Mucosa of descending colon (tissue), 3 donors: ENCODE measurements at regions not wholly inside any gene's neighbourhood (a gene's known extent, or its start where the extent isn't known, plus 50 kb on each side); places are given as distances from the start of the nearest gene placed in this dataset.

Source experiments
- ATAC-seq: fragments of 200-7000 bp; cut with Tn5 transposase; one replicate; pipeline ENCODE4 v1.9.1; 2020; ENCODE audit warnings: mild to moderate bottlenecking, moderate library complexity
- DNase-seq, 3 donors: peaks; one replicate each; pipeline ENCODE4 v3.0.0-alpha.2; 2020
- H3K36me3 ChIP-seq: fragments of 200-600 bp; one replicate; pipeline ENCODE4 v1.8.0; 2021; ENCODE audit warnings: low read depth, mild to moderate bottlenecking
- H3K4me1 ChIP-seq: fragments of 200-600 bp; one replicate; pipeline ENCODE4 v1.8.0; 2021; ENCODE audit warnings: low read depth, mild to moderate bottlenecking
- H3K4me3 ChIP-seq: fragments of 200-600 bp; one replicate; pipeline ENCODE4 v1.8.0; 2021; ENCODE audit warnings: mild to moderate bottlenecking
- H3K9me3 ChIP-seq: fragments of 200-600 bp; one replicate; pipeline ENCODE4 v1.8.0; 2021; ENCODE audit warnings: mild to moderate bottlenecking
- intact Hi-C, 2 donors: fragments of 100-400 bp; cut with DNase I in 1 of 2; cut with micrococcal nuclease in 1 of 2; formaldehyde crosslinking; loops; one replicate each; pipeline versions ENCODE4 v1.11.0 to v1.11.1; 2022; cut with DNase I, micrococcal nuclease
- TF ChIP-seq, protein P1 (sequence below): fragments of 200-600 bp; IDR thresholded peaks from one replicate; pipeline ENCODE4 v1.8.0; 2022; ENCODE audit warnings: antibody characterized with exemption, mild to moderate bottlenecking
- donor health status: DM: no; HTN: no; CAD: no; lungs with moderate emphysema.
- donor health status: DM: no; HTN: no; CAD: no.
- donor health status: DM: no; HTN: yes; CAD: no.

DNA sequence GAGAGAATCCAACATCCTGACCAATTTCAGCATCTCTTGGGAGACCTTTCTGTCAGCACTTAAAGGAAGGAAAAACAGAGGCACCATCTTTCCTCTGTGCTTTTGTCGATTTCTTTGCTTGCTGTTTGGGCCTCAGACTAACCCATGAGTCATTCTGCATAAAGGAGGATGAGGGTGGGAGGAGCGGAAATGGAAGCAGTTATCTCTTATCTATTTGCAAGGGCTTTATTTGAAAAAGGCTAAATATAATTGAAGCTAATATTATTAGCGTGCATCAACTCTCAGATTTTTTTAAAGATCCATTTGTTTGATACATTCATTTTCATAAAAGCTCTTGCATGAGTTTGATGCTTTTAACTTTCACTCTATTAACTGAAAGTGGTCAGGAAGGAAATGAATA, 72.9 kb downstream of the ZNF622 start:
- Histone ChIP-seq H3K4me1 (no peaks in the 10 kb centered on the region), H3K36me3 (no peaks in the 10 kb centered on the region), H3K4me3 (no peak overlapping the region), H3K9me3 (no peaks in the 10 kb centered on the region)
- intact Hi-C loops: no loop called here
- TF ChIP-seq, protein P1, sequence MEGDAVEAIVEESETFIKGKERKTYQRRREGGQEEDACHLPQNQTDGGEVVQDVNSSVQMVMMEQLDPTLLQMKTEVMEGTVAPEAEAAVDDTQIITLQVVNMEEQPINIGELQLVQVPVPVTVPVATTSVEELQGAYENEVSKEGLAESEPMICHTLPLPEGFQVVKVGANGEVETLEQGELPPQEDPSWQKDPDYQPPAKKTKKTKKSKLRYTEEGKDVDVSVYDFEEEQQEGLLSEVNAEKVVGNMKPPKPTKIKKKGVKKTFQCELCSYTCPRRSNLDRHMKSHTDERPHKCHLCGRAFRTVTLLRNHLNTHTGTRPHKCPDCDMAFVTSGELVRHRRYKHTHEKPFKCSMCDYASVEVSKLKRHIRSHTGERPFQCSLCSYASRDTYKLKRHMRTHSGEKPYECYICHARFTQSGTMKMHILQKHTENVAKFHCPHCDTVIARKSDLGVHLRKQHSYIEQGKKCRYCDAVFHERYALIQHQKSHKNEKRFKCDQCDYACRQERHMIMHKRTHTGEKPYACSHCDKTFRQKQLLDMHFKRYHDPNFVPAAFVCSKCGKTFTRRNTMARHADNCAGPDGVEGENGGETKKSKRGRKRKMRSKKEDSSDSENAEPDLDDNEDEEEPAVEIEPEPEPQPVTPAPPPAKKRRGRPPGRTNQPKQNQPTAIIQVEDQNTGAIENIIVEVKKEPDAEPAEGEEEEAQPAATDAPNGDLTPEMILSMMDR: no peak
- no peak for DNase-seq
- ATAC-seq: no peak

DNA sequence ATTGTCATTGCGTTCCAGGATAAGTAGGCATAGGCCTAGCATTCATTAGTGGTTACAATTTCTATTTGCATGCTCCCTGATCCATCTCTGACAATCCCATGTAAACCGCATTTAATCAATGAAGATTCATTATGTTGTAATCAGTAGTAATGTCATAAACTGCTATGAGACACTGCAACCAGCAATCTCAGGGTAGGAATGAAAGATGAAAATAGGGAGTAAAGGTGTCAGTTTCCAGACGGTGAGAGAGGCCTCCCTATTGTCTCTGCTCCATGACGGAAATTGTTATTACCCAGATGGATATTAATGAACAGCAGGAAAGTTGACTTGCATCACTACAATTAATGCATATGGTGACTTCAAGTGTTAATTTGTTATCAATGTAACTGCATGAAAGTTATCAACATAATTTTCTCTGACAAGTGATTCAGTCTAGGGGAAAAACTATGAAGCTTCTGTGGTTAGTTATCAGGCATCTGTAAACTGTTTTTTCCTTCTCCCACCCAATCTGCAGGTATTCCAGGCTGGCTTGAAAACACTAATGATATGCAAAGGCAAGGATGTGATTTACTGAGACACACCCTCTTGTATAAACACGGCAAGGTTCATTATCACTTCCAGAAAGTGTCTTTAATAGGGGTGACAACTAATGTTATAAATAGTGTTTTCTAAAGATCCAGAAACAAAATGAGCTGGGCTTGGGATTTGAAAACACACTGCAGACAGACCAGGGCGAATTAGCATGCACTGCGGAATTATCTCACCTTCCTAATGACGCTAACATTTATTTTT, 73.5 kb downstream of the ZNF622 start:
- intact Hi-C loops: no loop called here
- TF ChIP-seq, protein P1: no peak
- DNase-seq (no peak), ATAC-seq (no peak)
- Histone ChIP-seq H3K4me1 (no peaks in the 10 kb centered on the region), H3K36me3 (no peaks in the 10 kb centered on the region), H3K4me3 (no peak overlapping the region), H3K9me3 (no peaks in the 10 kb centered on the region)

DNA sequence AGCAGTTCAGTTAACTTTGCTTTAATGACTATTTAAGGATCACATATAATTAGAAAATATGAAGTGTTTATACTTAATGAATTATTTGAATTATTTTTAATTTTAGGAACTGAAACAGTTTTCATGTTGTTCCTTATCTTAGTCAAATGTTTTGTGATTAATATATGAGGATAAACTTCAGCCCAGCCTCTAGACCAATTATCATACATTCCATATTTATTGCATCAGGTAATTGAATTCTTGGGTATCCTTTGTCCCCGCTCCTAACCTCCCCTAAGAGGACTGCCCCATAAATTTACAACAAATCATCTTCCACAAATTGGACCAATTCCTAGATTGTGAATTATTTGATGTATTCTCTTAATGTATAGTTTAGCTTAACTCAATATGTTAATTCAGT, 74.8 kb downstream of the ZNF622 start:
- no peak for ATAC-seq
- Histone ChIP-seq H3K4me1 (no peaks in the 10 kb centered on the region), H3K36me3 (no peaks in the 10 kb centered on the region), H3K4me3 (no peak overlapping the region), H3K9me3 (no peaks in the 10 kb centered on the region)
- TF ChIP-seq, protein P1: no peak
- DNase-seq: no peak
- intact Hi-C loops: no loop called here

DNA sequence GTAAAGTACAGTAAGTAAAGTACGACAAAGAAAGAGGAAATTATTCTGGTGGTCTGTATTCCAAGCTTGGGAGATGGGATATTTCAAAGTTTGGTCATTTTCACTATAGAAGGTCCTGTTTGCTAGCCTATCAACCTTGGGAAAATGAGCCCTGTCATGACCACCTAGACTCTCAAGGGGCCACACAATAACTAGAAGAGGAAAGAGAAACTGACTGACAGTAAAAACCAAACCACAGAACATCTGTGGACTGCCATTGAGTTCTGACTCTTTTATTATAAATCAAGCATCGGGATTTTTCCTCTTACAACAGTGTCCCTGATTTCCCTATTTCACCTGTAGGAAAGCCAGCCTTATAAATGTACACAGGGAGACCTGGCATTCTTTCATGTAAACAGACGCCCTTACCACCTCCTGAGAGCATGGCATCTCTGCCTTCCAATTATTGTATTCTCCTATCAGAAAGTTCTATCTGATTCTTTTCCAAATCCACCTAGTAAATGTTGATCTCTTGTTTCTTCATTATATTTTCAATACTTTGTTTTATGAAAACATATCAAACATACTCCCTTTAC, 80.0 kb downstream of the ZNF622 start:
- Histone ChIP-seq H3K4me3 (no peak overlapping the region), H3K36me3 (no peaks in the 10 kb centered on the region), H3K4me1 (no peaks in the 10 kb centered on the region), H3K9me3 (no peaks in the 10 kb centered on the region)
- ATAC-seq (no peak), DNase-seq (no peak)
- TF ChIP-seq, protein P1: no peak
- intact Hi-C loops: no loop called here

DNA sequence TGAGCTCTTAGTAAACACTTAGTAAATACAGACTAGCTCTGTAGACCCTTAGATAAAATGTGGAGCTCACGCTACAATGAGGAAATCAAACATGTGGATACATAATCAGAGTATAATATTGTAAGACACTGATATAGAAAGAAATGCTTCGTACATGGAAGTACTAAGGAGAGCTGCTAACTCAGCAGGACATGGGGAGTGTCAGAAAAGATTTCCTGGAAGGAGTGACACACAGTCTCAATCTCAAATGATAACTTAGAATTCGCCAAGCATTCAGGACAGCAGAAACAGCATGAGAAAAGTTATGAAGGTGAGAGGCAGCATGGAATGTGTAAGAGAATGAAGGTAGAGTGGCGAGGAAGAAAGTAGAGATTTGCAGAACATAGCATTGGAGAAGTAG, 80.8 kb downstream of the ZNF622 start:
- intact Hi-C loops: no loop called here
- no peak for ATAC-seq
- H3K4me1 ChIP-seq: no peaks in the 10 kb centered on the region
- H3K36me3 ChIP-seq: no peaks in the 10 kb centered on the region
- no peak overlapping the region for H3K4me3 ChIP-seq
- no peak for DNase-seq
- TF ChIP-seq, protein P1: no peak
- H3K9me3 ChIP-seq: no peaks in the 10 kb centered on the region
